Neutrophil (primary cell): ENCODE measurements at regions not wholly inside any gene's neighbourhood (a gene's known extent, or its start where the extent isn't known, plus 50 kb on each side); places are given as distances from the start of the nearest gene placed in this dataset.

Experiments used
- H3K27ac ChIP-seq: fragments of 200-600 bp; sonication (generic); 2 replicates; pipeline ENCODE4 v1.5.1; 2016; ENCODE audit warnings: mild to moderate bottlenecking, moderate library complexity
- H3K27me3 ChIP-seq: fragments of 200-600 bp; sonication (generic); 2 replicates; pipeline ENCODE4 v1.6.0; 2016; ENCODE audit warnings: mild to moderate bottlenecking
- H3K36me3 ChIP-seq: fragments of 200-600 bp; sonication (generic); 2 replicates; pipeline ENCODE4 v1.5.1; 2017
- H3K4me1 ChIP-seq, 2 experiments: fragments of 200-600 bp in 1 of 2; sonication (generic) in 1 of 2; 1 replicate in 1 of 2; 2 replicates in 1 of 2; pipeline versions ENCODE4 v1.5.1 to v1.6.1; 2013 to 2016; ENCODE audit warnings: low read depth in 1 of 2, low read length in 1 of 2, mild to moderate bottlenecking in 1 of 2, moderate library complexity in 1 of 2; ENCODE audit not compliant: control insufficient read depth in 1 of 2, insufficient read depth in 1 of 2
- H3K4me3 ChIP-seq, 2 experiments: fragments of 200-600 bp in 1 of 2; sonication (generic) in 1 of 2; 1 replicate in 1 of 2; 2 replicates in 1 of 2; pipeline ENCODE4 v1.5.1; 2013 to 2016; ENCODE audit warnings: low read depth in 1 of 2, low read length in 1 of 2, mild to moderate bottlenecking in 1 of 2, moderate library complexity in 1 of 2
- H3K9me3 ChIP-seq: fragments of 200-600 bp; sonication (generic); 2 replicates; pipeline ENCODE4 v1.5.1; 2016
- TF ChIP-seq, protein P1 (sequence below): fragments of 200-600 bp; sonication (generic); IDR thresholded peaks from 2 replicates; pipeline ENCODE4 v1.5.1; 2016; ENCODE audit warnings: antibody characterized with exemption

DNA sequence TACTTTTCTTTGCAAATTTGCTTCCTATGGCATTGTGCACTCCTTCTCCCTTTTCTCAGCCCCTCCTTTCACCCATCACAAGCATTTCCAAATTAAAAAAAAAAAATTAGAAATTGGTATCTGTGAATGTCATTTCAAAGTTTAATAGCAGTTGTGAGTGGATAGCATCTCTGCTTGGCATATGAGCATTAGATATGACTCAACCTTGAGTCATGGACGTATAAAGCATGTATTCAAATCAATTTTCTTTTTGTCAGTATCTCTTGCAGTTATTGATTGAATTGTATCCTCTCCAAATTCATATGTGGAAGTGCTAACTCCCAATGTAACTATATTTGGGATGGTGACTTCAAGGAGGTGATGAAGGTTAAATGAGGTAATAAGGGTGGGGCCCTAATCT is 60.1 kb upstream of the MAP3K7 start:
- H3K4me1 ChIP-seq = no peaks in the 10 kb centered on the region
- H3K36me3 ChIP-seq = no peaks in the 10 kb centered on the region
- H3K27me3 ChIP-seq = no peaks in the 10 kb centered on the region
- H3K9me3 ChIP-seq = no peaks in the 10 kb centered on the region
- no peak overlapping the region for H3K27ac ChIP-seq
- no peak overlapping the region for H3K4me3 ChIP-seq
- TF ChIP-seq, protein P1, sequence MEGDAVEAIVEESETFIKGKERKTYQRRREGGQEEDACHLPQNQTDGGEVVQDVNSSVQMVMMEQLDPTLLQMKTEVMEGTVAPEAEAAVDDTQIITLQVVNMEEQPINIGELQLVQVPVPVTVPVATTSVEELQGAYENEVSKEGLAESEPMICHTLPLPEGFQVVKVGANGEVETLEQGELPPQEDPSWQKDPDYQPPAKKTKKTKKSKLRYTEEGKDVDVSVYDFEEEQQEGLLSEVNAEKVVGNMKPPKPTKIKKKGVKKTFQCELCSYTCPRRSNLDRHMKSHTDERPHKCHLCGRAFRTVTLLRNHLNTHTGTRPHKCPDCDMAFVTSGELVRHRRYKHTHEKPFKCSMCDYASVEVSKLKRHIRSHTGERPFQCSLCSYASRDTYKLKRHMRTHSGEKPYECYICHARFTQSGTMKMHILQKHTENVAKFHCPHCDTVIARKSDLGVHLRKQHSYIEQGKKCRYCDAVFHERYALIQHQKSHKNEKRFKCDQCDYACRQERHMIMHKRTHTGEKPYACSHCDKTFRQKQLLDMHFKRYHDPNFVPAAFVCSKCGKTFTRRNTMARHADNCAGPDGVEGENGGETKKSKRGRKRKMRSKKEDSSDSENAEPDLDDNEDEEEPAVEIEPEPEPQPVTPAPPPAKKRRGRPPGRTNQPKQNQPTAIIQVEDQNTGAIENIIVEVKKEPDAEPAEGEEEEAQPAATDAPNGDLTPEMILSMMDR = no peak

DNA sequence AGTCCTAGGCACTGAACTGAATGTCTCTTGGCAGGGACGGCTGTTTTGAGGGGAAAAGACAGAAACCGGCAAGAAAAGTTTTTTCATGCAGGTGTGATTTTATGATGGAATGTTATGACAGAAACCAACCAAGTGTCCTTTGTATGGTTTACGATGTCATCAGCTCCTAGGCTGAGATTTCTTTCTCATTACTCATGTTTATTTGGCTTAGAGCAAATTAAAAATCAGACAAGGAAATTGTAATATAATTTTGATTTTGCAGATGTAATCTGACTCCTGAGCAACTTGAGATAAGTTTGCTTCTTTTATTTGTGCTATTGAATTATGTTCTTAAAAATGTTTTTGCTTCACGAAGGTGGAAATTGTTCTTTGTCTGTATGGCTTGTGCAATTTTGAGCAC is 58.8 kb upstream of the MAP3K7 start:
- Histone ChIP-seq H3K27ac (no peak overlapping the region), H3K4me1 (no peaks in the 10 kb centered on the region), H3K36me3 (no peaks in the 10 kb centered on the region), H3K9me3 (no peaks in the 10 kb centered on the region), H3K27me3 (no peaks in the 10 kb centered on the region), H3K4me3 (no peak overlapping the region)
- TF ChIP-seq, protein P1 = no peak

DNA sequence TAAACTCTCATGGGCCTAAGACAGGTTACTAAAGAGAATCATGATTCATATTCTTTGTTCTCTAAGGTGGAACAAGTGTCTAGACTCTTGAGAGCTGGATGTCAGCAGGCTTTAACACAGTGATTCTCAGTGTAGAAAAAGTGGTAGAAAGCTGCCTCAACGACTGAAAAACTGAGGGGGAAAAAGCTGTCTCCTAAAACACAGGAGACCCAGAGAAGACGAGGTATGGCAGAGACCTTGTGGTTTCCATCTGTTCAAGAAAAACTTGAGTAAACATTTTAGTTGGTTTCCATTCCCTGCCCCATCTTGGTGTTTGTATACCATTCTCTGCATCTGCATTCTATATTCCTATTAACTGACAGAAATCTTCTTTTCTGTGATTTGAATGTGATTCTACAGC is 57.6 kb upstream of the MAP3K7 start:
- no peaks in the 10 kb centered on the region for H3K27me3 ChIP-seq
- TF ChIP-seq, protein P1 = no peak

DNA sequence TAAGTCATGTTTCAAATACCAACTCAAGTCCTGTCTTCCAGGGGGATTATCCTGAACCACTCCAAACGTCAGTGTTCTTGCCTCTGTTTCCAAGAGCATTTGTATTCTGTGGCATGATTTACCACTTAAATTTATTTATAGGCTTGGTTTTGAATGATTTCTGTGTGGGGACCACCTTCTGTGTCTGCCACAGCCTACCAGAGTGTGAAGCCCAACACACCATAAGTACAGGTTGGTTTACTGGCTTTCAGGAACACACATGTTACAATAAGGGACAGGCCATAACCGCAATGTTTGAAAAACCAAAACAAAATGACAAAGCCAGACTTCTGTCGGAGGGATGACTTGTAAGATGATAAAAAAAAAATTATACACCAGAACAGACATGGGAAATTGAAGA is 56.5 kb upstream of the MAP3K7 start:
- no peak overlapping the region for H3K4me3 ChIP-seq
- no peaks in the 10 kb centered on the region for H3K4me1 ChIP-seq
- H3K27me3 ChIP-seq = no peaks in the 10 kb centered on the region
- TF ChIP-seq, protein P1 = no peak
- H3K9me3 ChIP-seq = no peaks in the 10 kb centered on the region
- no peaks in the 10 kb centered on the region for H3K36me3 ChIP-seq
- no peak overlapping the region for H3K27ac ChIP-seq

More for the DNA sequence above, 57.6 kb upstream of the MAP3K7 start:
- Histone ChIP-seq H3K4me3 (no peak overlapping the region), H3K4me1 (no peaks in the 10 kb centered on the region), H3K9me3 (no peaks in the 10 kb centered on the region), H3K36me3 (no peaks in the 10 kb centered on the region), H3K27ac (no peak overlapping the region)

DNA sequence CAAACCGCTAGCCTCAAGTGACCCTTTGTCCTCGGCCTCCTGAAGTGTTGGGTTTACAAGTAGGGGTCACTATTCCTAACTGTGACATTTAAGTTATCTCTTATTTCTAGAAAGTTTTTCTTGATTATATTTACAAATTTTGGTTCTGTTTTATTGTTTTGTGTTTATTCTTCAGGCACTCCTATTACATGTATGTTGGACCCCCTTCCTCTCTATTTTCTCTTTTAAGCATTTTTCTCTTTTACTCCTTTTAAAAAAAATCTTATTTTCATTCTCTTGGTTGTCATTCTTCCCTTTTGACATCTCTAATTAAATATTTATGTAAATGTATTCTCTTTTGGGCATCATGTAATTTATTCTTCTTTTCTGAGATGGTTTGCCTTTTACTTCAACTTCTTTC is 50.4 kb upstream of the MAP3K7 start:
- no peak overlapping the region for H3K4me3 ChIP-seq
- H3K9me3 ChIP-seq = peaks cover 3% of the 10 kb centered on the region
- TF ChIP-seq, protein P1 = no peak
- H3K27me3 ChIP-seq = peaks cover 5% of the 10 kb centered on the region
- H3K27ac ChIP-seq = no peak overlapping the region
- H3K4me1 ChIP-seq = no peaks in the 10 kb centered on the region
- H3K36me3 ChIP-seq = no peaks in the 10 kb centered on the region
